ENCODE measurements at regions not wholly inside any gene's neighbourhood (a gene's known extent, or its start where the extent isn't known, plus 50 kb on each side); places are given as distances from the start of the nearest gene placed in this dataset.

GRCh38 chr14:101241807-101242278, 319.5 kb upstream of the DIO3 start:
- H3K4me3 ChIP-seq (ENCODE audit: low read length) = no peak overlapping the region
- H3K36me3 ChIP-seq (ENCODE audit: control insufficient read depth, insufficient read depth, low read length) = no peaks in the 10 kb centered on the region
- peaks cover 9% of the 10 kb centered on the region for H3K27me3 ChIP-seq (ENCODE audit: control insufficient read depth, insufficient read depth, low read length)
- DNase-seq = no peak
- no peaks in the 10 kb centered on the region for H3K4me1 ChIP-seq (ENCODE audit: control insufficient read depth, insufficient read depth, low read length)
- no peaks in the 10 kb centered on the region for H3K9me3 ChIP-seq (replicated peaks; ENCODE audit: control insufficient read depth, low read depth, low read length)
- WGBS (ENCODE audit: insufficient coverage) = 82% methylated on average over 8 of the region's 10 CpGs
- no peak overlapping the region for H3K27ac ChIP-seq (ENCODE audit: low read length)

- Histone ChIP-seq H3K27ac (ENCODE audit: low read length) (no peak overlapping the region), H3K4me1 (ENCODE audit: control insufficient read depth, insufficient read depth, low read length) (no peaks in the 10 kb centered on the region), H3K36me3 (ENCODE audit: control insufficient read depth, insufficient read depth, low read length) (no peaks in the 10 kb centered on the region), H3K27me3 (ENCODE audit: control insufficient read depth, insufficient read depth, low read length) (peaks cover 8% of the 10 kb centered on the region), H3K9me3 (replicated peaks; ENCODE audit: control insufficient read depth, low read depth, low read length) (no peaks in the 10 kb centered on the region), H3K4me3 (ENCODE audit: low read length) (no peak overlapping the region)
- 84% methylated on average over 18 of the region's 22 CpGs for WGBS (ENCODE audit: insufficient coverage)
- no peak for DNase-seq
These were observed 318.6 kb upstream of the DIO3 start for GRCh38 chr14:101242442-101243385.

GRCh38 chr14:101243587-101244338, 317.5 kb upstream of the DIO3 start:
- no peaks in the 10 kb centered on the region for H3K9me3 ChIP-seq (replicated peaks; ENCODE audit: control insufficient read depth, low read depth, low read length)
- WGBS (ENCODE audit: insufficient coverage) = 81% methylated on average over 11 of the region's 19 CpGs
- H3K36me3 ChIP-seq (ENCODE audit: control insufficient read depth, insufficient read depth, low read length) = no peaks in the 10 kb centered on the region
- H3K4me3 ChIP-seq (ENCODE audit: low read length) = no peak overlapping the region
- H3K4me1 ChIP-seq (ENCODE audit: control insufficient read depth, insufficient read depth, low read length) = no peaks in the 10 kb centered on the region
- no peak overlapping the region for H3K27ac ChIP-seq (ENCODE audit: low read length)
- no peak for DNase-seq
- H3K27me3 ChIP-seq (ENCODE audit: control insufficient read depth, insufficient read depth, low read length) = peaks cover 5% of the 10 kb centered on the region

- WGBS (ENCODE audit: insufficient coverage) = 87% methylated on average over 24 of the region's 26 CpGs
- peaks cover 5% of the 10 kb centered on the region for H3K27me3 ChIP-seq (ENCODE audit: control insufficient read depth, insufficient read depth, low read length)
- H3K27ac ChIP-seq (ENCODE audit: low read length) = no peak overlapping the region
- DNase-seq = no peak
- H3K4me3 ChIP-seq (ENCODE audit: low read length) = no peak overlapping the region
- no peaks in the 10 kb centered on the region for H3K4me1 ChIP-seq (ENCODE audit: control insufficient read depth, insufficient read depth, low read length)
- H3K36me3 ChIP-seq (ENCODE audit: control insufficient read depth, insufficient read depth, low read length) = no peaks in the 10 kb centered on the region
- no peaks in the 10 kb centered on the region for H3K9me3 ChIP-seq (replicated peaks; ENCODE audit: control insufficient read depth, low read depth, low read length)
These were observed 314.1 kb upstream of the DIO3 start for GRCh38 chr14:101246894-101247841.

- no peaks in the 10 kb centered on the region for H3K36me3 ChIP-seq (ENCODE audit: control insufficient read depth, insufficient read depth, low read length)
- H3K9me3 ChIP-seq (replicated peaks; ENCODE audit: control insufficient read depth, low read depth, low read length) = no peaks in the 10 kb centered on the region
- H3K4me3 ChIP-seq (ENCODE audit: low read length) = no peak overlapping the region
- peaks cover 3% of the 10 kb centered on the region for H3K27me3 ChIP-seq (ENCODE audit: control insufficient read depth, insufficient read depth, low read length)
- no peak overlapping the region for H3K27ac ChIP-seq (ENCODE audit: low read length)
- WGBS (ENCODE audit: insufficient coverage) = 87% methylated on average over 10 of the region's 17 CpGs
- no peak for DNase-seq
- H3K4me1 ChIP-seq (ENCODE audit: control insufficient read depth, insufficient read depth, low read length) = no peaks in the 10 kb centered on the region
These were observed 313.2 kb upstream of the DIO3 start for GRCh38 chr14:101247842-101248725.

- DNase-seq = no peak
- H3K27me3 ChIP-seq (ENCODE audit: control insufficient read depth, insufficient read depth, low read length) = peaks cover under 1% of the 10 kb centered on the region
- H3K36me3 ChIP-seq (ENCODE audit: control insufficient read depth, insufficient read depth, low read length) = no peaks in the 10 kb centered on the region
- no peak overlapping the region for H3K4me3 ChIP-seq (ENCODE audit: low read length)
- H3K27ac ChIP-seq (ENCODE audit: low read length) = no peak overlapping the region
- WGBS (ENCODE audit: insufficient coverage) = 82% methylated on average over 13 of the region's 18 CpGs
- no peaks in the 10 kb centered on the region for H3K9me3 ChIP-seq (replicated peaks; ENCODE audit: control insufficient read depth, low read depth, low read length)
- no peaks in the 10 kb centered on the region for H3K4me1 ChIP-seq (ENCODE audit: control insufficient read depth, insufficient read depth, low read length)
These were observed 312.2 kb upstream of the DIO3 start for GRCh38 chr14:101248840-101249675.

- peaks cover 3% of the 10 kb centered on the region for H3K4me1 ChIP-seq (ENCODE audit: control insufficient read depth, insufficient read depth, low read length)
- no peaks in the 10 kb centered on the region for H3K27me3 ChIP-seq (ENCODE audit: control insufficient read depth, insufficient read depth, low read length)
- WGBS (ENCODE audit: insufficient coverage) = 97% methylated on average over 6 of the region's 8 CpGs
- no peaks in the 10 kb centered on the region for H3K36me3 ChIP-seq (ENCODE audit: control insufficient read depth, insufficient read depth, low read length)
- no peak overlapping the region for H3K27ac ChIP-seq (ENCODE audit: low read length)
- H3K9me3 ChIP-seq (replicated peaks; ENCODE audit: control insufficient read depth, low read depth, low read length) = no peaks in the 10 kb centered on the region
- DNase-seq = no peak
- H3K4me3 ChIP-seq (ENCODE audit: low read length) = no peak overlapping the region
These were observed 311.6 kb upstream of the DIO3 start for GRCh38 chr14:101249676-101250036.

- no peak for DNase-seq
- Histone ChIP-seq H3K9me3 (replicated peaks; ENCODE audit: control insufficient read depth, low read depth, low read length) (no peaks in the 10 kb centered on the region), H3K4me3 (ENCODE audit: low read length) (no peak overlapping the region), H3K27me3 (ENCODE audit: control insufficient read depth, insufficient read depth, low read length) (no peaks in the 10 kb centered on the region), H3K36me3 (ENCODE audit: control insufficient read depth, insufficient read depth, low read length) (no peaks in the 10 kb centered on the region), H3K27ac (ENCODE audit: low read length) (no peak overlapping the region), H3K4me1 (ENCODE audit: control insufficient read depth, insufficient read depth, low read length) (peaks cover 8% of the 10 kb centered on the region)
- WGBS (ENCODE audit: insufficient coverage) = 83% methylated on average over 16 of the region's 17 CpGs
These were observed 310.9 kb upstream of the DIO3 start for GRCh38 chr14:101250336-101250947.

Measured in muscle of leg (tissue), 3 donors.